ENCODE measurements at regions not wholly inside any gene's neighbourhood (a gene's known extent, or its start where the extent isn't known, plus 50 kb on each side); places are given as distances from the start of the nearest gene placed in this dataset.
"Not testable (repeated sequence)": the region's sequence is repeated elsewhere in the genome, so short reads cannot be mapped to it uniquely, and the experiment has no call there.

- DNase-seq = no peak
These were observed 280.4 kb downstream of the KLF13 start for GRCh38 chr15:31606931-31607497.

- no peak for DNase-seq
These were observed 281.0 kb downstream of the KLF13 start for GRCh38 chr15:31607656-31608055.

GRCh38 chr15:31609258-31609681 is 282.6 kb downstream of the KLF13 start:
- DNase-seq = no peak

- no peak for DNase-seq
These were observed 283.3 kb downstream of the KLF13 start for GRCh38 chr15:31609906-31610305.

- DNase-seq = no peak
These were observed 289.2 kb downstream of the KLF13 start for GRCh38 chr15:31615643-31616415.

GRCh38 chr15:31623297-31623696 is 296.7 kb downstream of the KLF13 start:
- not testable (repeated sequence) for DNase-seq

GRCh38 chr15:31624115-31624514 is 297.5 kb downstream of the KLF13 start:
- DNase-seq = not testable (repeated sequence)

GRCh38 chr15:31635715-31636114 is 309.1 kb downstream of the KLF13 start:
- DNase-seq = not testable (repeated sequence)

- not testable (repeated sequence) for DNase-seq
These were observed 310.3 kb downstream of the KLF13 start for GRCh38 chr15:31636911-31637310.

- not testable (repeated sequence) for DNase-seq
These were observed 317.3 kb downstream of the KLF13 start for GRCh38 chr15:31643955-31644354.

- not testable (repeated sequence) for DNase-seq
These were observed 318.1 kb downstream of the KLF13 start for GRCh38 chr15:31644761-31645160.

- not testable (repeated sequence) for DNase-seq
These were observed 320.7 kb downstream of the KLF13 start for GRCh38 chr15:31647337-31647826.

GRCh38 chr15:31649634-31650033 is 323.0 kb downstream of the KLF13 start:
- DNase-seq = not testable (repeated sequence)

GRCh38 chr15:31650055-31650701 is 323.5 kb downstream of the KLF13 start:
- not testable (repeated sequence) for DNase-seq

GRCh38 chr15:31656915-31657314 is 330.3 kb downstream of the KLF13 start:
- not testable (repeated sequence) for DNase-seq

- DNase-seq = peak; percentile 0
These were observed 334.2 kb downstream of the KLF13 start for GRCh38 chr15:31660816-31661215.

- DNase-seq = not testable (repeated sequence)
These were observed 339.1 kb downstream of the KLF13 start for GRCh38 chr15:31665732-31666131.

- DNase-seq = not testable (repeated sequence)
These were observed 342.7 kb downstream of the KLF13 start for GRCh38 chr15:31669158-31669908.

- not testable (repeated sequence) for DNase-seq
These were observed 346.6 kb downstream of the KLF13 start for GRCh38 chr15:31673263-31673662.

GRCh38 chr15:31681529-31682259 is 348.6 kb upstream of the CHRNA7 start:
- not testable (repeated sequence) for DNase-seq

- DNase-seq = not testable (repeated sequence)
These were observed 343.2 kb upstream of the CHRNA7 start for GRCh38 chr15:31687088-31687487.

- not testable (repeated sequence) for DNase-seq
These were observed 333.8 kb upstream of the CHRNA7 start for GRCh38 chr15:31696509-31696908.

All from NCI-H1694 treated with DMSO at 0.1 percent for 48 hours (cell line).